ENCODE measurements at regions not wholly inside any gene's neighbourhood (a gene's known extent, or its start where the extent isn't known, plus 50 kb on each side); places are given as distances from the start of the nearest gene placed in this dataset.

GRCh38 chr18:70419526-70419925, 130.7 kb downstream of the SOCS6 start:
- POLR2A ChIA-PET: no interaction called here
- TF ChIP-seq CTCF (IDR thresholded peaks at IDR 0.05; ENCODE audit: control extremely low read depth, extremely low read depth, low read depth, missing control alignments): no peak
- CTCF ChIA-PET: interaction anchor here (1.8 kb wide), 1 partner anchor 14 kb away, joined by 9 read pairs; no protein-coding TSS in a partner anchor
- DNase-seq (ENCODE audit: extremely low spot score): no peak

GRCh38 chr18:70418546-70419311, 129.9 kb downstream of the SOCS6 start:
- ChIA-PET POLR2A (no interaction called here), CTCF (interaction anchor here (0.9 to 1.8 kb wide), 3 partner anchors 15 to 223 kb away, joined by 3 to 9 read pairs (median 4); no protein-coding TSS in a partner anchor)
- no peak for TF ChIP-seq CTCF (IDR thresholded peaks at IDR 0.05; ENCODE audit: control extremely low read depth, extremely low read depth, low read depth, missing control alignments)
- DNase-seq (ENCODE audit: extremely low spot score): peak; percentile 51

GRCh38 chr18:70417847-70418246, 129.0 kb downstream of the SOCS6 start:
- TF ChIP-seq CTCF (IDR thresholded peaks at IDR 0.05; ENCODE audit: control extremely low read depth, extremely low read depth, low read depth, missing control alignments): no peak
- DNase-seq (ENCODE audit: extremely low spot score): no peak
- ChIA-PET CTCF (interaction anchor here (0.8 to 1.2 kb wide), 2 partner anchors 16 to 38 kb away, joined by 3 to 4 read pairs; no protein-coding TSS in a partner anchor), POLR2A (no interaction called here)

GRCh38 chr18:70416496-70416895, 127.7 kb downstream of the SOCS6 start:
- no peak for TF ChIP-seq CTCF (IDR thresholded peaks at IDR 0.05; ENCODE audit: control extremely low read depth, extremely low read depth, low read depth, missing control alignments)
- POLR2A ChIA-PET: no interaction called here
- CTCF ChIA-PET: interaction anchor here (1.1 to 1.7 kb wide), 3 partner anchors 10 to 24 kb away, joined by 3 to 5 read pairs (median 3); no protein-coding TSS in a partner anchor
- DNase-seq (ENCODE audit: extremely low spot score): no peak

GRCh38 chr18:70415823-70416488, 127.1 kb downstream of the SOCS6 start:
- no peak for TF ChIP-seq CTCF (IDR thresholded peaks at IDR 0.05; ENCODE audit: control extremely low read depth, extremely low read depth, low read depth, missing control alignments)
- POLR2A ChIA-PET: no interaction called here
- CTCF ChIA-PET: interaction anchor here (1.1 to 1.7 kb wide), 4 partner anchors 10 to 24 kb away, joined by 3 to 5 read pairs (median 4); no protein-coding TSS in a partner anchor
- DNase-seq (ENCODE audit: extremely low spot score): no peak

- CTCF ChIA-PET: interaction anchor here (1.2 to 1.4 kb wide), 2 partner anchors 20 to 36 kb away, joined by 4 read pairs; no protein-coding TSS in a partner anchor
- POLR2A ChIA-PET: no interaction called here
- no peak for DNase-seq (ENCODE audit: extremely low spot score)
- no peak for TF ChIP-seq CTCF (IDR thresholded peaks at IDR 0.05; ENCODE audit: control extremely low read depth, extremely low read depth, low read depth, missing control alignments)
Observed at GRCh38 chr18:70414315-70414900, 125.6 kb downstream of the SOCS6 start.

Measured in GM10248 (cell line).